ENCODE measurements at regions not wholly inside any gene's neighbourhood (a gene's known extent, or its start where the extent isn't known, plus 50 kb on each side); places are given as distances from the start of the nearest gene placed in this dataset.
"Not testable (repeated sequence)": the region's sequence is repeated elsewhere in the genome, so short reads cannot be mapped to it uniquely, and the experiment has no call there.

DNA sequence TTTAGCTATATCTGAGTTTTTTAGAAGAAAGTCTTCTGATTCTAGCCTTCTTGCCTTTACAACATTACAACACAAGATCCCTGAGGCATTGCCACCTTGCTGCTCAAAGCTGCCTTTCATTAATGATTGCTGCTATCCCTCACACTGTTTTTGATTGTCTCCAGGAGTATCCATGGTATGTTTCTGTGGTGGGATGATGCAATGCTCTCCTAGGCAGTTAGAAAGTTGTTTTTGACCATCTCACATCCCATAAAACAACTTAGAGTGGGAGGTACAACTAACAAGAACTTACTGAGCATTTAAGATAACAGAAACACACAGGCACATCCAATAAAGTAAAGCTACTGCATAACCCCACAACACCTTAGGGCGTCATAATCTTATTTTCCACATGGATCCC lies 1156.0 kb upstream of the LRRTM3 start:
- DNase-seq (ENCODE audit: low read depth in 3 of 3, low spot score in 2 of 3), result no peak

- DNase-seq (ENCODE audit: low read depth in 3 of 3, low spot score in 2 of 3), result no peak
These were observed 1147.1 kb upstream of the LRRTM3 start for GRCh38 chr10:65778753-65779152.

DNA sequence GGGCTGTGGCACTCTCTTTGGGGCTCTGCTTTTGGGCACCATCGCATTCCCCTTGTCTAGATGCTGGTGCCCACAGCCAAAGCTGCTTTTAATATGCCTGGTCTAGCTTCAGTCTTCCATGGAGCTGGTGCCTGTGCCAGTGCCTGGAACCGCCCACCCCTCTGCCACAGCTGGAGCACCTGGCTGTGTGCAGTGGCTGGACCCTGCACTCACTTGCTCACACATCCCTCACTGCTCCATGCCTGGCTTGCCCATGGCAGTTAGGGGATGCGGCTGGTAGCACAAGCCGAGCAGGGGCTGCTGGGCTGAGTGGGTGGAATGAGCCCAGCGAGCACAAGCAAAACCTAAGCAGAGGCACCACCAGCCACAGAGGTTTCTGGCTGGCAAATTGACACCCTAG lies 1145.9 kb upstream of the LRRTM3 start:
- no peak for DNase-seq (ENCODE audit: low read depth in 3 of 3, low spot score in 2 of 3)

DNA sequence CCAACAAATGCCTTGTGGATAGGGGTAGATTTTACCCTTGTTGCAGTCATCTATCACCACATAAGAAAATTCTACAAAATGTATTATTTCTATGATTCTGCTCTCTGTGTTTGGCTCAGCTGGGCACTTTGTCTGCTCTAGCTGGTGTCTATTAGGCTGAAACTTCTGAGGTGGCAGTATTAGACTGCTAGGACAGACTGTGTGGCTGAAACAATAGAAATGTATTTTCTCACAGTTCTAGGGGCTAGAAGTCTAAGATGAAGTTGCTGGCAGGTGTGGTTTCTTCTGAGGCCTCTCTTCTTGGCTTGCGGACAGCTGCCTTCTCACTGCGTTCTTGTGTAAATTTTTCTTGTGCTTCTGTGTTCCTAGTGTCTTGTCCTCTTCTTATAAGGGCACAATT lies 1139.6 kb upstream of the LRRTM3 start:
- DNase-seq (ENCODE audit: low read depth in 3 of 3, low spot score in 2 of 3), result no peak

DNA sequence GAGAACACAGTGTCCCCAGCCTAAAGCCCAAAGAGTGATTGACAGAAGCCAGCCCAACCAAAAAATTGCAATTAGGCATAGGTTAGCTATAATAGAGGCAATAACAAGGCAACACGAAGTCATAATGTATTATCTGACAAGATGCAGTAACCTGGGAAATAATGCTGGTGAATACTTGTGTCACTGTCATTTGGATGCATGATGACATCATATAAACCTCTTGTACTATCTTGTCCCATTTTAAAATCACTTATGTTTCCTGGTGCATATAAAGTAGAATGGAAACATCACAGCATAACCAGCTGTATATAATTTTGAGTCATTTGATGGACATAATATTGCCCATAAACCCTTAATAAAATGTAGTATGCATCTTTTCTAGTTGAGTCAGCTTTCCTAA lies 1138.3 kb upstream of the LRRTM3 start:
- no peak for DNase-seq (ENCODE audit: low read depth in 3 of 3, low spot score in 2 of 3)

DNA sequence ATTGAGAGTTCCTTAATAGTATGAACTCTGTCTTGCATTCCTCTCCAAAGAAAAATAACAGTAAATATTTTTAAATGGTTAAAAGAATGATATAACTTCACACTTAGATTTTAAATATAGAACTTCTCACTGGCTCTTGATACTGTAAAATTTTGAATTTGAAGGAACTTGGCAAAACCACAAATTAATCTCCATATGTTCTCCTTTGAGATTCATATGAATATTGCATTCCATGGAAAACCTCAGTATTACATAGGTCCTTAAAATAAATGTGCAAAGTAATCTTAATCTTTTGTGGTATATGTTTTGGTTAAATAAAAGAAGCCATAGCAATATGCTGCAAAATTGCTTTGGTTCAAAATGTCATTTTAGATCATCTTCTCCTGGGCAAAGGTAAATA lies 1137.6 kb upstream of the LRRTM3 start:
- no peak for DNase-seq (ENCODE audit: low read depth in 3 of 3, low spot score in 2 of 3)

- DNase-seq (ENCODE audit: low read depth in 3 of 3, low spot score in 2 of 3), result no peak
These were observed 1133.9 kb upstream of the LRRTM3 start for GRCh38 chr10:65791979-65792378.

DNA sequence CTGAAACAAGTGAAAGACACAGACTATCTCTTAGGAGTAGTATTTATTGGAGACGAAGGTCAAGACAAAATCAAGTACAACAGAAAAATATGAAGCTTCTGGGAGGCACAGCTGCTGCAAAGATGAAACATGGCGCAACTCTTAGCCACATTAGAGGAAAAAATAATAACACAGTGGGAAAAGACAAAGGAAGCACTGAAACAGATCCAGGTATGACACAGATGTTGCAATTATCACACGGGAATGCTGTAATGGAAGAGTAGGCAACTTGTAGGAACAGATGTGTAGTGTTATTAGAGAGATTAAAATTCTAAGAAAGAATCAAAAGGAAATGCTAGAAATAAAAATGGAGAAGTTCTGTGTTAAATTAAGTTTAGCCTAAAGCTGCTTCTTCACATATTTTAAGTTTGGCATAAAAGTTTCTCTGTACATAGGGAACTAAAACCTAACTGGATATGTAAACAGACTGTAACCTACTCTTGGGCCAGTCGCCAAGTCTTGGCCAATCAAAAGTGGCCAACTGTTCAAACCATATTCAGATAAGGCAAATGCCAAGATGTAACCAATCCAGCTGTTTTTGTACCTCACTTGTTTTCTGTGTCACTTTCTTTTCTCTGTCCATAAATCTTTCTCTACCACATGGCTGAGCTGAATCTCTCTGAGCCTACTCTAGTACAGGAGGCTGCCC lies 1132.0 kb upstream of the LRRTM3 start:
- no peak for DNase-seq (ENCODE audit: low read depth in 3 of 3, low spot score in 2 of 3)

DNA sequence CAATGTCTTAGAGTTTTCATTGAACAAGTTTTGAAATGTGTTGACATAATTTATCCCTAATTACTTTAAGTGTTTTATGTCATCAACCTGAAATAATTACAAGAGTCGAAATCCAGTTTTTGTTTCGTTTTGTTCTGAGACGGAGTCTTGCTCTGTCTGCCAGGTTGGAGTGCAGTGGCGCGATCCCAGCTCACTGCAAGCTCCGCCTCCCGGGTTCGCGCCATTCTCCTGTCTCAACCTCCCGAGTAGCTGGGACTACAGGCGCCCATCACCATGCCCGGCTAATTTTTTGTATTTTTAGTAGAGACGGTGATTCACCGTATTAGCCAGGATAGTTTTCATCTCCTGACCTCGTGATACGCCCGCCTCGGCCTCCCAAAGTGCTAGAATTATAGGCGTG lies 1131.0 kb upstream of the LRRTM3 start:
- DNase-seq (ENCODE audit: low read depth in 3 of 3, low spot score in 2 of 3), result not testable (repeated sequence)

DNA sequence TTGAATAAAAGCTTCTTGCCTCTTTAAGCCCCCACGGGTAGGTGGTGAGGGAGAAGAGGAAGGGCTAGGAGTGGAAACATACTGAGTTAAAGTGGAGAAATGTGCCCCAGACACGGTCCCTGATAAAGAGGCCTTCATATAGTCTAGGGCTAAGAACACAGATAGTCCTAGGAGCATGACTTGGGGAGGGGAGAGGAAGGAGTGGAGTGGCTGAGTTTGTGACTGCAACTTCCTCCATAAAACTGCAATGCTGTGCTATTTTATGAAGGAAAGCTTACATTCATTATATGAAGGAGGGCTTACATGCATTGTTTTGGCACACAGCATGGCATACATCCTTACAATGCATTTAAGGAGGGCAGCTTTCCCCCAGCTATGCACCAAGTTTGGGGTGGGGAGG lies 1129.4 kb upstream of the LRRTM3 start:
- DNase-seq (ENCODE audit: low read depth in 3 of 3, low spot score in 2 of 3), result no peak

- DNase-seq (ENCODE audit: low read depth in 3 of 3, low spot score in 2 of 3), result no peak
These were observed 1127.7 kb upstream of the LRRTM3 start for GRCh38 chr10:65798133-65798532.

DNA sequence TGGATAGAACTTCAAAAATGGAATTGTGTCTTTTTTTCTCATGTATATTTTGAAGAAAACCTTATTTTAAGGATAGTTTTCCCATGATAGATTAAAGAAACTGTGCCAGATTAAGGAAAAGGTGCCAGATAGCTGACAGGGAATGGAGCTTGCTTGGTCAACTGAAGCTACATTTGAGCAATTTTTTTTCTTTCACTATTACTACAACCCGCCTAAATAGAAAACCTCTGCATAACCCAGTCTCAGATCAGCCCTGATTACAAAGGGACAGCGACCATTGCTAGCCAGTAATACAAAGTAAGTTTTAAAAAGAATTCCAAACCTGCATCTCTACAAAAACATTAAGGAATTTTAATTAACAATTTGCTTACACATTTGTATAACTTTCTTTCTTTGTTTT lies 1123.4 kb upstream of the LRRTM3 start:
- no peak for DNase-seq (ENCODE audit: low read depth in 3 of 3, low spot score in 2 of 3)

DNA sequence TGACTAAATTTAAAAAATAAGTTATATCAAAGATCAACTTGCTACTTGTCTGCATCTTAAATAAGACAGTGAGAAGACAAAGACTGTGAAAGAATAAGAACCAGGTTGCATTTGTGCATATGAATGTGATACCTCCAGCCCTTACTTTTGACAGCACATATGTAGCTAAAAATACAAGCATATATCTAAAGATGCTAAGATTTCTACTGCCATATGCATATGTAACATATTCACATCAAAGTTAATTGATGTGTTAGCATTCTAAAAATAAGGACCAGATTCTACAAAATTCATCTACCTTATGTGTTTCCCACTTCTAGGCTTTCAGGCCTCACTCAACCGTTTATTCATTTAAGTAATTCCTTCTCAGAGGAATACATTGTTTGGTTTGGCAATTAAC lies 1120.3 kb upstream of the LRRTM3 start:
- DNase-seq (ENCODE audit: low read depth in 3 of 3, low spot score in 2 of 3), result no peak

GRCh38 chr10:65805993-65806392 lies 1119.8 kb upstream of the LRRTM3 start:
- no peak for DNase-seq (ENCODE audit: low read depth in 3 of 3, low spot score in 2 of 3)

- DNase-seq (ENCODE audit: low read depth in 3 of 3, low spot score in 2 of 3), result no peak
These were observed 1117.0 kb upstream of the LRRTM3 start for GRCh38 chr10:65808687-65809333.

DNA sequence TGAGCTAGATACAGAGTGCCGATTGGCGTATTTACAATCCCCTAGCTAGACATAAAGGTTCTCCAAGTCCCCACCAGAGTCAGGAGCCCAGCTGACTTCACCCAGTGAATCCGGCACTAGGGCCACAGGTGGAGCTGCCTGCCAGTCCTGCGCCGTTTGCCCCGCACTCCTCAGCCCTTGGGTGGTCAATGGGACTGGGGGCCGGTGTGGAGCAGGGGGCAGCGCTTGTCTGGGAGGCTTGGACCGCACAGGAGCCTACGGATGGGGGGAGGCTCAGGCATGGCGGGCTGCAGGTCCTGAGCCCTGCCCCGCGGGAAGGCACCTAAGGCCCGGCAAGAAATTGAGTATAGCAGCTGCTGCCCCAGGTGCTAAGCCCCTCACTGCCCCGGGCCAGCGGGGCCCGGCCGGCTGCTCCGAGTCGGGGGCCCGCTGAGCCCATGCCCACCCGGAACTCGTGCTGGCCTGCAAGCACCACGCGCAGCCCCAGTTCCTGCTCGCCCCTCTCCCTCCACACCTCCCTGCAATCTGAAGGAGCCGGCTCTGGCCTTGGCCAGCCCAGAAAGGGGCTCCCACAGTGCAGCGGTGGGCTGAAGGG lies 1113.8 kb upstream of the LRRTM3 start:
- no peak for DNase-seq (ENCODE audit: low read depth in 3 of 3, low spot score in 2 of 3)

GRCh38 chr10:65816536-65816935 lies 1109.3 kb upstream of the LRRTM3 start:
- DNase-seq (ENCODE audit: low read depth in 3 of 3, low spot score in 2 of 3), result no peak

DNA sequence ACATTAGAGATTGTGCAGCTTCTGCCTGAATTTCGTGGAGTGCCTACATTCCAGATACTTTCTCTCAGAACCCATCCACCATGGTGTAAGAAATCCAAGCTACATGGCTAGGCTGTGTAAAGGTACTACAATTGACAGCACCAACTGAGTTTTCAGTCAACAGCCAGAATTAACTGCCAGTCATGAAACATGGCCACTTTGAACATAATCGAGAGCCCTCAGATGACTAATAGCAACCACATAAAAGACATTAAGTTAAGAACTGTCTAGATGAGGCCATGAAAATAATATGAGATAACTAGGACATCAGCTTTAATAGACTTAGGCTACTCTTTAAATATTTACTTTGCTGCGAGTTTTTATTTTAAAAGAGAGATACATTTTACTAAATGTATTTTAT lies 1106.8 kb upstream of the LRRTM3 start:
- DNase-seq (ENCODE audit: low read depth in 3 of 3, low spot score in 2 of 3), result no peak

- DNase-seq (ENCODE audit: low read depth in 3 of 3, low spot score in 2 of 3), result no peak
These were observed 1098.5 kb upstream of the LRRTM3 start for GRCh38 chr10:65827359-65827758.

GRCh38 chr10:65838811-65839210 lies 1087.0 kb upstream of the LRRTM3 start:
- DNase-seq (ENCODE audit: low read depth in 3 of 3, low spot score in 2 of 3), result no peak

DNA sequence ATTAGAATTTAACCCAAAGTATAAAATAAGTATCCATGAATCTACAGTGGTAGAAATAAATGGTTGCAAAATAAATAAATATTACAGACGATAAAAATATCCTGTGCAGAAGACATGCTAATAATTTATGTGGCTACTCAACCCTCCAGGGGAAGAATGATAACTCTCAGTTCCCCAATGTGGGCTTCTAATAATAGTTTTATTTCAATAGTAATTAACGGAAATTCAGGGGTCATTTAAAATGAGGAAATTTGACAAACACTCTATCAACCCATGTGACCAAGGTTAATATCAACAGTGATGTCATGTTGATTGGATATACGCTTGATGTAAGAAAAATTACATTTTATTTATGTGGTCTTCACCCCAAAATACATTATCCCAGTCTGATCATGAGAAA lies 1082.6 kb upstream of the LRRTM3 start:
- DNase-seq (ENCODE audit: low read depth in 3 of 3, low spot score in 2 of 3), result no peak

GRCh38 chr10:65845916-65846315 lies 1079.9 kb upstream of the LRRTM3 start:
- DNase-seq (ENCODE audit: low read depth in 3 of 3, low spot score in 2 of 3), result no peak

Measured in right renal cortex interstitium (tissue), 3 donors.